ENCODE measurements at regions not wholly inside any gene's neighbourhood (a gene's known extent, or its start where the extent isn't known, plus 50 kb on each side); places are given as distances from the start of the nearest gene placed in this dataset.

GRCh38 chr22:45094081-45094720, 69.5 kb upstream of the NUP50 start:
- no peak overlapping the region for H3K4me3 ChIP-seq
- no peaks in the 10 kb centered on the region for H3K36me3 ChIP-seq
- DNase-seq (no peak), ATAC-seq (no peak)
- H3K9me3 ChIP-seq, result peaks cover 0 to 11% (median 0%) of the 10 kb centered on the region in 11 donors
- intact Hi-C loops (cut with DNase I), result loop anchor here in 5 of 10 donors (10.0 kb wide), 2 partner anchors 119 to 269 kb away; no protein-coding TSS in a partner anchor
- 64% methylated on average over 18 of the region's 18 CpGs for WGBS, 2 donors
- H3K27me3 ChIP-seq, result peaks cover 0 to 85% (median 64%) of the 10 kb centered on the region in 7 donors
- H3K27ac ChIP-seq, result no peak overlapping the region
- no peaks in the 10 kb centered on the region for H3K4me1 ChIP-seq
- no peak for TF ChIP-seq CTCF (IDR thresholded peaks at IDR 0.05)

DNA sequence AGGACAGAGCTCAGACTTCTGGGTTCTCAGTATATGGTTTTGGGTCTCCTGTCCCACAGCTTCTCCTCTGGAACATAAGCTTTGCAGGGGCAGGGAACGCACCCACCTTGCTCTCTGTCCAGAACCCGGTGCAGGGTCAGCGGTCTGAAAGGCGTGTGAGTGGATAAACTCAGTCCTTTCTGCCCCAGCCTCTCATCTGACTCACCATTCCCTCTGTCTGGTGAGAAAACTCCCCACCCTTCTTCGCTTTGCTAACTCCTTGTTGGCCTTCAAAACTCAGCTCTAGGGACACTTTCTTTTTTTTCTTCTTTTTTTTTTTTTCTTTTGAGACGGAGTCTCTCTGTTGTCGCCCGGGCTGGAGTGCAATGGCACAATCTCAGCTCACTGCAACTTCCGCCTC, 68.9 kb upstream of the NUP50 start:
- ATAC-seq (no peak), DNase-seq (no peak)
- Histone ChIP-seq H3K4me3 (no peak overlapping the region), H3K4me1 (no peaks in the 10 kb centered on the region), H3K36me3 (no peaks in the 10 kb centered on the region), H3K9me3 (peaks cover 0 to 11% (median 0%) of the 10 kb centered on the region in 11 donors), H3K27ac (no peak overlapping the region), H3K27me3 (peaks cover 0 to 86% (median 66%) of the 10 kb centered on the region in 7 donors)
- intact Hi-C loops (cut with DNase I), result loop anchor here in 8 of 10 donors (5.0 to 10.0 kb wide), 4 partner anchors 120 to 273 kb away; no protein-coding TSS in a partner anchor
- no peak for TF ChIP-seq CTCF (IDR thresholded peaks at IDR 0.05)
- WGBS, 2 donors, result 82 to 89% methylated on average over 9 of the region's 9 CpGs

DNA sequence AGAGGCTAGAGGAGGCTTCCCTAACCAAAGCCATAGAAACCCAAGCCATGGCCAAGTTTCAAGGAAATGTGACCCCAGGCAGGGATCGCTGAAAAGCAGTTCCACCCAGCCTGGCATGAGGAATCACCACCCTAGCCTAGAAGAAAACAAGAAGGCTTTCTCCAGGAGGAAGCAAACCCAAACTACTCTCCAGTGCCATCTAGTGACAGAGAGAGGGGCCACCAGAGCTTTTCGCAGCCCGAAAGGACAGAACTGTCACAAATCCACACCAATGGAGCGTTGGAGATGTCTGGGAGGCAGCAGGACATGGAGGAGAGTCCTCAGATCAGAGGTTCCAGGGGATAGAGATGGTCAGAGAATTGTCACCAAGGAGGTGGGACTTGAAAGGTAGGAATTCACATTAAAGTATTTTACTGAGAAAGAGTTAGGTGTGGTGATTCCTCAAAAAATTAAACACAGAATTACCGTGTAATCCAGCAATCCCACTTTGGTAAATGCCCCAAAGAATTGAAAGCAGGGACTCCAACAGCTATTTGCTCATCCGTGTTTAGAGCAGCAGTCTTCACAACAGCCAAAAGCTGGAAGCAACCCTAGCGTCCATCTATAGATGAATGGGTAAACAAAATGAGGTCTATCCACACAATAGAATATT, 67.3 kb upstream of the NUP50 start:
- WGBS, 2 donors, result 25 to 27% methylated on average over 7 of the region's 7 CpGs
- intact Hi-C loops (cut with DNase I), result loop anchor here (1.0 to 10.0 kb wide), 6 partner anchors 122 to 276 kb away; no protein-coding TSS in a partner anchor
- TF ChIP-seq CTCF (IDR thresholded peaks at IDR 0.05), result peak; percentile 48 to 85 (median 73)
- no peaks in the 10 kb centered on the region for H3K36me3 ChIP-seq
- DNase-seq (peak in 1 of 2 donors; percentile 40), ATAC-seq (peak in 6 of 8 donors; percentile 38 to 68 (median 56))
- peaks cover 0 to 11% (median 0%) of the 10 kb centered on the region in 11 donors for H3K9me3 ChIP-seq
- H3K4me3 ChIP-seq, result no peak overlapping the region
- no peaks in the 10 kb centered on the region for H3K4me1 ChIP-seq
- no peak overlapping the region for H3K27ac ChIP-seq
- peaks cover 0 to 86% (median 75%) of the 10 kb centered on the region in 7 donors for H3K27me3 ChIP-seq

GRCh38 chr22:45097061-45097460, 66.7 kb upstream of the NUP50 start:
- Histone ChIP-seq H3K36me3 (no peaks in the 10 kb centered on the region), H3K27ac (no peak overlapping the region), H3K27me3 (peaks cover 0 to 86% (median 74%) of the 10 kb centered on the region in 7 donors), H3K4me1 (peaks cover 0 to 3% (median 0%) of the 10 kb centered on the region in 9 donors), H3K9me3 (peaks cover 0 to 11% (median 0%) of the 10 kb centered on the region in 11 donors), H3K4me3 (no peak overlapping the region)
- DNase-seq (no peak), ATAC-seq (no peak)
- TF ChIP-seq CTCF (IDR thresholded peaks at IDR 0.05), result no peak
- intact Hi-C loops (cut with DNase I), result loop anchor here in 9 of 10 donors (2.0 to 10.0 kb wide), 5 partner anchors 122 to 276 kb away; no protein-coding TSS in a partner anchor
- 66 to 84% methylated on average over 3 of the region's 3 CpGs for WGBS, 2 donors

Data from heart right ventricle (tissue), 16 donors.